A172 (cell line): ENCODE measurements at regions not wholly inside any gene's neighbourhood (a gene's known extent, or its start where the extent isn't known, plus 50 kb on each side); places are given as distances from the start of the nearest gene placed in this dataset.
A peak's percentile ranks its signal among the peaks of the same experiment; 100 is the strongest.

Experiments
- DNase-seq: peaks from one replicate; pipeline ENCODE4 v3.0.0-alpha.2; 2015; ENCODE audit warnings: low spot score

DNA sequence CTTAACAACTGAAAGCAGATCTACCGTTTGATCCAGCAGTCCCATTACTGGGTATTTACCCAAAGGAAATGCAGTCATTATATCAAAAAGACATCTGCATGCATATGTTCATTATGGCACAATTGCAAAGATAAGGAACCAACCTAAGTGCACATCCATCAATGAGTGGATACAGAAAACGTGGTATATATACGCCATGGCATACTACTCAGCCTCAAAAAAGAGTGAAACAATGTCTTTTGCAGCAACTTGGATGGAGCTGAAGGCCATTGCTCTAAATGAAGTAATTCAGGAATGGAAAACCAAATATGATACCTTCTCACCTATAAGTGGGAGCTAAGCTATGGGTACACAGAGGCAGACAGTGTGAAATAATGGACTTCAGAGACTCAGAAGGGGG lies 169.3 kb downstream of the ZBTB18 start:
- no peak for DNase-seq

DNA sequence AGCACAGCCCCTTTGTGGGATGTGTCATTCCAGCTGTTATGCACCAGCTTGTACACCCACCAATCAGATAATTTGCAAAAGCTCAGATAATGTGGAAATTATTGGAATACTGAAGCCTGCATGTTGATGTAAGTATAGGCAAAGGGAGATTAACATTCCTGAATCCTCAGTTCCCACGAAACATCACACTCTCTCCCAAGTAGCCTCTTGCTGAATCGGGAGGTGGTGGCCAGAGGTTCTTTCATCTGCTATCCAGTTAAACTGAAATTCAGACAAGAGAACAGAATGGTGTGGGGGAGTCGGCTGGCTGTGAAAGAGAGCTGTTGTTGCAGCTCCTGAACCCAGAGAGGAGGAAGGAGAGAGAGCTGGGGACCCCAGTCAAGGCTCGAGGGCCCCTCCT lies 170.9 kb downstream of the ZBTB18 start:
- DNase-seq, result no peak

- no peak for DNase-seq
Measured at GRCh38 chr1:244224487-244225430, 173.7 kb downstream of the ZBTB18 start.

DNA sequence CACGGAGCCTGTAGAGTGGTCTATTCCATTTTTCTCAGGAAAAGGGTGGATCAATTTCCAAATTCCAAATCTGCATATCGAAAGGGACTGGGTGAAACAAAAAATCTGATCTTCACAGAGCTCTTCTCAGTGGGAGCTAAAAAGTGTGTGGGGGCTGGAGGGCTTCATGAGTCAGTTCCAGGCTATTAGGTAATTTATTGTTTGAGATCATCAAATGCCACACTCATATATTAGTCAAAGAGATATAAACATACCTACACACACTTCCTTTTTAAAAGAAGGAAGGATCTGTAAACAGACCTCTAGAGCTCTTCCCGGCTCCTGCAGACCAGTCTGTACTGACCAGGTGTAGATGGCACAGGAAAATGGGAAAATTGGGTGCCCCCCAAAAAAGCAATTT lies 175.4 kb downstream of the ZBTB18 start:
- DNase-seq, result peak; percentile 40

GRCh38 chr1:244230470-244230869 lies 179.4 kb downstream of the ZBTB18 start:
- DNase-seq, result no peak

- DNase-seq, result no peak
Measured at GRCh38 chr1:244231193-244231571, 180.1 kb downstream of the ZBTB18 start.

GRCh38 chr1:244231572-244232315 lies 180.7 kb downstream of the ZBTB18 start:
- no peak for DNase-seq

GRCh38 chr1:244234009-244234643 lies 183.0 kb downstream of the ZBTB18 start:
- no peak for DNase-seq

DNA sequence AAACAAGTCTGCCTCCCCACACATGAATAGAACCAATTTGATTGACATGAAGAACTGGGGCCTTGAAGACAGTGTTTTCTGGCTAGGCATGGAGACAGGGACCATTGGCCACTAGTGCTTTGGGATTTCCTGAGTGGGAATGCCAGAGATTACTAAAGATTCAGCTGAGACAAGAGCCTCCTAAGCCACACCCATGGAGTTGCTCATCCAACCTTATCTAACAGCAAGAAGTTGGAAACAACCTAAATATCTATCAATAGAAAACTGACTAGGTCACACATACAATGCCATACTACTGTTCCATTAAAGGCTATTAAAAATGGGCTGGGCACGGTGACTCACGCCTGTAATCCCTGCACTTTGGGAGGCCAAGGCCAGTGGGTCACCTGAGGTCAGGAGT lies 184.1 kb downstream of the ZBTB18 start:
- DNase-seq, result peak; percentile 58

DNA sequence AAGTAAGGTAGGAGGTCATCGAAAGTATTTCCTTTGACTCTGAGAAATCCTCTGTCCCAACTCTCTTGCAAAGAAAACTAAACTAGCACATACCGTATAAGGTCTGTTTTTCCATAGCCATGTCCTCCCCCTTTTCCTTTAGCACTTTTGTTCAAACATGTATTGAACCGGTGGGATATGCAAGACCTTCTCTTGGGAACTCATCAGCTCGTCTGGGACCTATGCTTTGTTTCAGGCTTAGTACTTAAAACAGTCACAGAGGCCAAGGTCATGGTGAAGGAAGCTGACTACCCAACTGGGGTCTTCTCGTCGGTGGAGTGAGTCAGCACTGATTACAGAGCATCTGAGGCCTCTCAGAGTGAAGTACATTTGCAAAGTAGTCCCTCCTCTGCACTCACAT lies 185.0 kb downstream of the ZBTB18 start:
- no peak for DNase-seq

DNA sequence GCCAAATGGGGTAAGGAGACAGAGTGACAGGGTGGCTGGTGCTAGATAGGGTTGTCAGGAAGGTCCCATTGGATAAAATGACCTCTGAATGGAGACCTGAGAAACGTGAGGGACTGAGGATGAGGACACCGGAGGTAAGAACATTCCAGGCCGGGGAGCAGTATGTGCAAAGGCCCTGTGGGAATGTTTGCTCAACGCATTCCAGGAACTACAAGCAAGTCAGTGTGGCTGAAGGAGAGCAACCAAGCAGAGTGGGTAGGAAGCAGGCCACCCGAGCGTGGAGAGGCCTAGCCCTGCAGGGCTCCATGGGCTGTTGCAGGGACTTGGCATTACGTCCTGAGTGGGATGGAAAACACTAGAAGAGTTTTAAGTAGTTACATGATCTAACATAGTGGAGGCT lies 185.6 kb downstream of the ZBTB18 start:
- DNase-seq, result no peak

DNA sequence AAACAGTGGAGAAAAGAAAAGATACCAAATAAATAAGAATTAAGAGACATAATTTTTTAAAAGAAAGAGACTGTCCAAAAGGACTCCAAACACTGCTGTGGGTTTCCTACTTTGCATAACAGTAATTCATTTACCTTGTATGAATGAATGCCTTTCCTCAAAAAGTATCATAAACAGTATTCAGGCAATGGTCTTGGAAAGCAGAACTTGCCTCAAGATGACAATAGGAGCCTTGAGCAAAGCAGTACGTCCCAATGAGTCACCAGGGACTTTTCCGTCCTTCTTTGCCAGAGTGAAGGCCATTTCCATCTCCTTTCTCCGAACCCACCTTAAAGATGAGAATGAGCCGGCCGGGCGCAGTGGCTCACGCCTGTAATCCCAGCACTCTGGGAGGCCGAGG lies 186.4 kb downstream of the ZBTB18 start:
- DNase-seq, result no peak

GRCh38 chr1:244239261-244239770 lies 188.2 kb downstream of the ZBTB18 start:
- DNase-seq, result peak; percentile 19

- DNase-seq, result no peak
Measured at GRCh38 chr1:244241438-244241837, 190.4 kb downstream of the ZBTB18 start.

DNA sequence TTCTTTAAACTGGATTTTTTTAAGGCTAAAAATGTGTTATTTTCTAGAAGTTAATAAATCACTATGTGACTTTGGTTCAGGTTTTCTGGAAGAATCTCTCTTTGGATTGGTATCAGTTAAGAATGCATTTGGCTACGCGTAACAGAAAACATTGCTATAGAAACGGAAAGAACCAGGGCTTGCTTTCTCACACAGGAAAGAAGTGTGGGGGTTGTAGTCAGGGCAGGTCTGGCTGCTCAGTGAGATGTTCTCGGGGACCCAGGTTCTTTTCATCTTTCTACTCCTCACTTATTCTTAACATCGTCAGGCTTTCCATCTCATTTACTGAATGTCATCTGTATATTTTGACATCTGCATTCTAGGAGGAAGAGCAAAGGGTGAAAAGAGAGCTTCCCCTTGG lies 191.4 kb downstream of the ZBTB18 start:
- DNase-seq, result no peak

DNA sequence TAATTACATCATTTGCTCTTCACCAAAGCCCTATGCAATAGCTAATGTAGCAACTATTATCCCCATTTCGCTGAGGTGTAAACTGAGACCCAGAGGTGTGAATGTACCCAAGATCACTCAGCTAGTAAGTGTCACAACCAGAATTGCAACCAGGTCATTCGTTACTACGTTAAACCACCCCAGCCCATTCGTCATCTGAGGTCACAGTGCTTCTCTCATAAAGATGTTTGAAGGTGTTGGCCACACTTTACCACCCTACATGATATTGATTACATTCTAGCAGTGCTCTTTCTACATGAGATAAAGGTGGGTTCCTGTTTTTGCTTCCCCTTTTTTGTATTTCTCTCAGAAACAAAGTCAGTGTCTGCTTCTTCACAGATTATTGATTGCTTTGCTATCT lies 195.3 kb downstream of the ZBTB18 start:
- DNase-seq, result no peak

- no peak for DNase-seq
Measured at GRCh38 chr1:244248426-244248825, 197.3 kb downstream of the ZBTB18 start.

DNA sequence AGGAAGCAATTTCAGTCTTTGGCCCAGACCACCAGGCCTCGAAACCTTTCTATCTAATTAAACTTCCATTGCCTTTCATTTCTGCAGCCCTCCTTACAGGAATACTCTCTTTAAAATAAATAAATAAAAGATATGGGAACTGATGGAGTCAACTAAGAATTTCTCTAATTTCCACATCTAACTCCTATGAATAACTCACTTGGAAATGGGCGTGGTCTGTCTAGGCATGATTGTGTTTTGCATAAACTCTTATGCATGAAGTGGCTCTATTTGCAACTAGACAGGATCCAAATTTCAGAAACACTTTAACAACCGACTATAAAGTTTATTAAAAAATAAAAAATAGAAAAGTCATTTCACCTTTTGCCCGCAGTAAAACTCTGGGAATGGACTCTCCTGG lies 199.5 kb downstream of the ADSS2 start:
- DNase-seq, result no peak

DNA sequence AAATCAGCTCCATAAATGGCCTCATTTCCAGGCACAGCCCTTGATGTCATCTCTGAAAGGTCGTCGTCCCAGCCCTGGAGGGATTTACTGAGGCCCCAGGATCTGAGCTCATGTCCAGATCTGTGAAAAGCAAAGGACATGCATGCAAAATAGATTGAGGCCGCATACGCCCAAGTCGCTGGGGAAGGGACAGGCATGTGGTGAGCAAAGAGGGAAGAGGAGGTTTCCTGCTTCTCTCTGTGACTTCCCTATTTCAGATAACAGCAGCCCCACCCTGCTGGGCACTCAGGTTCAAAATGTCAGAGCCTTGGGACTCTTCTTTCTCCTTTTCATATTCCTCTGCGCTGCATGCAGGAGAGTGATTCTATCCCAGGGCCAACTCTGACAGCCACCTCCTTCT lies 197.2 kb downstream of the ADSS2 start:
- DNase-seq, result no peak

DNA sequence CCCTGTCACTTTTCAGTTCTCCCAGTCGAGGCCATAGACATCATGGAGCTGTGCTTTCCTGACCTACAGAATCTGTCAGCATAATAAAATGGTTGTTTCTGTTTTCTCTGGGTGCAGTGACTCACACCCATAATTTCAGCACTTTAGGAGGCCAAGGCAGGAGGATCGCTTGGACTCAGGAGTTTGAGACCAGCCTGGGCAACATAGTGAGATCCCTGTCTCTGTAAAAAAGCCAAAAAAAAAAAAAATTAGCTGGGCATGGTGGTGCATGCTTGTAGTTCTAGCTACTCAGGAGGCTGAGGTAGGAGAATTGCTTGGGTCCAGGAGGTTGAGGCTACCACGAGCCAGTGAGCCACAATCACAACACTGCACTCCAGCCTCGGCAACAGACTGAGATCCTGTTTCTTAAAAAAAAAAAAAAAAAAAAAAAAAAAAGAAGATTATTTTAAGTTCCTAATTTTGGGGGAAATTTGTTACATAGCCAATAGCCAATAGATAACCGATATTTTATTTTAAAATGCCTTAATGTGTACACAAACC lies 196.2 kb downstream of the ADSS2 start:
- DNase-seq, result no peak

DNA sequence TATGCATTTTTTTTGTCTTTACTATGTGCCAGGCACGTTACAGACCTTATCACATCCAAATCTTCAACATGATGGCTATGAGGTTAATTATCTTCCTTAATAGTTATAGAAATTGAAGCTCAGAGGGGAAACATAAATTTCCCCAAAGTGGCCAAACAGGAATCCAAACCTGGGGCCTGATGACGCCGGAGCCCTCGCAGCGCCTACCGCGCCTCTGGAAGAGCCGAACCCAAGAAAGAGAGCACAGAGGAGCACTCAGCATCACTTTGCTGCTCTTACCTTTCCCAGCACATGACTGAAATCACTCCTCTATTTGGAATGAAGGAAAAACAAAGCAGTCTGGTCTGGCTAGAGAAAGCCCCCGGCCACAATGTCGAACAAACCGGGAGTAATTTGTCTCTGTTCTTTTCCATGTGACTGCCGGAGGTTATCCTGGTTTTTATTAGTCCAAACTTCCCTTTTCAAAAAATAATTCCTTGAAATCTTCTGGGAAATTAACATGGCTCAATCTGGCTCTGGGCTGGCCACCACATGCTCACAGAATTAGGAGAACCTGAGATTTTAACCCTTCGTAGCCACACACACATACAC lies 195.5 kb downstream of the ADSS2 start:
- DNase-seq, result no peak

DNA sequence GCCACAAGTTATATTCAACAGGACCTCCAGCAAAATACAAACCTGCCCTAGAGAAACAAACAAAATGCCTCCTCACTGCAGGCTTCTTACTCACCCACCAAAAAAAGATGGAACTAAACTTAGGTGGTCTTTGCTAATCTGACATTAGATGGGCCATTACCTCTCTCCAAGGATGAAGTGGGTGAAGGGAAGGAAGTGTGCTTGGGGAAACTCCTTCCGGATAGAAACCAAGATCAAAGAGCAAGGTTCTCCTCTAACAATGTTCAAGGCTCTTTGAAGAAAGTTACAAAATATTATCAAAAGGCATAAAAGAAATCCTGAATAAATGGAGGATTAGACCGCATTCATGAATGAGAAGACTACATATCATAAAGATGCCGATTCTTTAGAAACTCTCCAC lies 187.5 kb downstream of the ADSS2 start:
- no peak for DNase-seq
